Fibroblast of mammary gland (primary cell): ENCODE measurements at regions not wholly inside any gene's neighbourhood (a gene's known extent, or its start where the extent isn't known, plus 50 kb on each side); places are given as distances from the start of the nearest gene placed in this dataset.

Experiments
- DNase-seq: peaks from one replicate; pipeline ENCODE4 v3.0.0-alpha.2; 2010; ENCODE audit warnings: low read depth
- H3K4me3 ChIP-seq: 2 replicates; pipeline ENCODE4 v1.5.1; 2011; ENCODE audit warnings: low read depth, mild to moderate bottlenecking, low read length, moderate library complexity; ENCODE audit not compliant: control insufficient read depth
- CTCF ChIP-seq: conservative IDR thresholded peaks from 2 replicates; pipeline ENCODE4 v1.5.1; 2011; ENCODE audit warnings: low read depth, low read length, inconsistent platforms; ENCODE audit not compliant: control insufficient read depth, insufficient read depth

GRCh38 chr12:24539646-24540045 is 409.3 kb downstream of the BCAT1 start:
- no peak overlapping the region for H3K4me3 ChIP-seq
- TF ChIP-seq CTCF = no peak
- DNase-seq = no peak

- no peak overlapping the region for H3K4me3 ChIP-seq
- no peak for DNase-seq
- no peak for TF ChIP-seq CTCF
Measured at GRCh38 chr12:24537083-24537860, 411.6 kb downstream of the BCAT1 start.

- H3K4me3 ChIP-seq = no peak overlapping the region
- no peak for DNase-seq
- TF ChIP-seq CTCF = no peak
Measured at GRCh38 chr12:24535334-24536069, 413.4 kb downstream of the BCAT1 start.

- no peak overlapping the region for H3K4me3 ChIP-seq
- peak; percentile 26 for DNase-seq
- TF ChIP-seq CTCF = peak; percentile 13
Measured at GRCh38 chr12:24534622-24535021, 414.3 kb downstream of the BCAT1 start.

GRCh38 chr12:24533716-24534352 is 415.1 kb downstream of the BCAT1 start:
- H3K4me3 ChIP-seq = no peak overlapping the region
- DNase-seq = no peak
- TF ChIP-seq CTCF = no peak

- peak; percentile 31 for DNase-seq
- no peak overlapping the region for H3K4me3 ChIP-seq
- no peak for TF ChIP-seq CTCF
Measured at GRCh38 chr12:24530689-24531088, 418.2 kb downstream of the BCAT1 start.
